Breast epithelium (tissue), 3 donors: ENCODE measurements at regions not wholly inside any gene's neighbourhood (a gene's known extent, or its start where the extent isn't known, plus 50 kb on each side); places are given as distances from the start of the nearest gene placed in this dataset.

Source experiments
- CTCF ChIP-seq, 3 donors: fragments of 450-650 bp; IDR thresholded peaks; one replicate each; pipeline ENCODE4 v1.5.1; 2016 to 2017; ENCODE audit warnings: antibody characterized with exemption in 3 of 3, mild to moderate bottlenecking in 3 of 3, moderate library complexity in 3 of 3
- POLR2A ChIP-seq: fragments of 450-650 bp; IDR thresholded peaks from one replicate; pipeline ENCODE4 v1.6.1; 2016; ENCODE audit warnings: antibody characterized with exemption, mild to moderate bottlenecking, moderate library complexity
- POLR2AphosphoS5 ChIP-seq, 3 donors: sonication (generic); formaldehyde crosslinking; IDR thresholded peaks; one replicate each; pipeline ENCODE4 v1.6.1; 2017; ENCODE audit warnings: antibody characterized with exemption in 3 of 3

- TF ChIP-seq CTCF (IDR thresholded peaks at IDR 0.05) = no peak
- TF ChIP-seq POLR2A = no peak
- no peak for TF ChIP-seq POLR2AphosphoS5 (IDR thresholded peaks at IDR 0.05)
These were observed 841.1 kb upstream of the TMPRSS15 start for GRCh38 chr21:19244502-19245187.
